HepG2 (cell line): ENCODE measurements at regions not wholly inside any gene's neighbourhood (a gene's known extent, or its start where the extent isn't known, plus 50 kb on each side); places are given as distances from the start of the nearest gene placed in this dataset.

Experiments
- ATF6 ChIP-seq: sonication (generic); formaldehyde crosslinking; conservative IDR thresholded peaks from 2 replicates; pipeline ENCODE4 v1.4.0; 2020; ENCODE audit warnings: missing genetic modification reagents
- BRD4 ChIP-seq: sonication (generic); formaldehyde crosslinking; IDR thresholded peaks from 2 replicates; pipeline ENCODE4 v1.4.0; 2020; ENCODE audit warnings: missing genetic modification reagents
- FOSL2 ChIP-seq: sonication (generic); formaldehyde crosslinking; IDR thresholded peaks from 2 replicates; pipeline ENCODE4 v1.4.0; 2020; ENCODE audit warnings: missing genetic modification reagents
- HDAC1 ChIP-seq: sonication (generic); formaldehyde crosslinking; IDR thresholded peaks from 2 replicates; pipeline ENCODE4 v1.5.1; 2020; ENCODE audit warnings: mild to moderate bottlenecking, missing genetic modification reagents
- HNF1B ChIP-seq: sonication (generic); formaldehyde crosslinking; IDR thresholded peaks from 2 replicates; pipeline ENCODE4 v1.5.1; 2020; ENCODE audit warnings: mild to moderate bottlenecking, moderate library complexity, missing genetic modification reagents
- LBX2 ChIP-seq: sonication (generic); formaldehyde crosslinking; IDR thresholded peaks from 2 replicates; pipeline ENCODE4 v1.5.0; 2020; ENCODE audit warnings: missing genetic modification reagents, mild to moderate bottlenecking, borderline replicate concordance
- MBNL3 ChIP-seq: fragments of 250-450 bp; sonication (Bioruptor Pico); conservative IDR thresholded peaks from 2 replicates; pipeline ENCODE4 v1.8.0; 2022; ENCODE audit warnings: mild to moderate bottlenecking, inconsistent platforms
- NR1H2 ChIP-seq: sonication (generic); formaldehyde crosslinking; IDR thresholded peaks from 2 replicates; pipeline ENCODE4 v1.8.1; 2022; ENCODE audit warnings: low read depth, missing genetic modification reagents, borderline replicate concordance
- PCBP1 ChIP-seq: fragments of 200-400 bp; formaldehyde crosslinking; IDR thresholded peaks from 2 replicates; pipeline ENCODE4 v1.6.1; 2017; ENCODE audit warnings: mild to moderate bottlenecking, low read depth, low read length, borderline replicate concordance
- RXRA ChIP-seq: sonication (generic); formaldehyde crosslinking; IDR thresholded peaks from 2 replicates; pipeline ENCODE4 v1.5.1; 2020; ENCODE audit warnings: missing genetic modification reagents
- ZFAT ChIP-seq: sonication (generic); formaldehyde crosslinking; conservative IDR thresholded peaks from 2 replicates; pipeline ENCODE4 v1.8.1; 2023; ENCODE audit warnings: missing genetic modification reagents, inconsistent platforms
- ZNF441 ChIP-seq: sonication (generic); formaldehyde crosslinking; IDR thresholded peaks from 2 replicates; pipeline ENCODE4 v1.7.0; 2021; ENCODE audit warnings: missing genetic modification reagents, borderline replicate concordance

GRCh38 chr6:19002976-19003560, 615.9 kb downstream of the RNF144B start (continued):
- TF ChIP-seq MBNL3 (CRISPR knock-in tag): no peak
- TF ChIP-seq ZNF441 (CRISPR knock-in tag): no peak
- no peak for TF ChIP-seq LBX2 (CRISPR knock-in tag)
- no peak for TF ChIP-seq FOSL2 (CRISPR knock-in tag)
- TF ChIP-seq ZFAT (CRISPR knock-in tag): no peak
- no peak for TF ChIP-seq PCBP1
- no peak for TF ChIP-seq NR1H2
- TF ChIP-seq BRD4 (CRISPR knock-in tag): no peak
- TF ChIP-seq HNF1B (CRISPR knock-in tag): no peak
- no peak for TF ChIP-seq HDAC1
- no peak for TF ChIP-seq ATF6 (CRISPR knock-in tag)
- TF ChIP-seq RXRA (CRISPR knock-in tag): no peak
- TF ChIP-seq, all 625 proteins: peak for 0
